H1 (cell line): ENCODE measurements at regions not wholly inside any gene's neighbourhood (a gene's known extent, or its start where the extent isn't known, plus 50 kb on each side); places are given as distances from the start of the nearest gene placed in this dataset.

Source experiments
- MAFK ChIP-seq: IDR thresholded peaks from 2 replicates; pipeline ENCODE4 v1.6.1; 2012; ENCODE audit warnings: low read depth, mild to moderate bottlenecking, improper control_type of control experiment, low read length
- NANOG ChIP-seq: IDR thresholded peaks from 2 replicates; pipeline ENCODE4 v1.6.1; 2011; ENCODE audit warnings: low read length, low read depth, mild to moderate bottlenecking, inconsistent platforms; ENCODE audit not compliant: insufficient read depth, poor library complexity, severe bottlenecking
- PHF8 ChIP-seq: fragments of 200-600 bp; sonication (generic); conservative IDR thresholded peaks from 2 replicates; pipeline ENCODE4 v1.7.1; 2012; ENCODE audit warnings: low read depth, mild to moderate bottlenecking, inconsistent platforms, low read length, moderate library complexity
- SP1 ChIP-seq: IDR thresholded peaks from 2 replicates; pipeline ENCODE4 v1.6.1; 2011; ENCODE audit warnings: low read depth, low read length
- TF ChIP-seq, protein P1 (sequence below): fragments of 300-600 bp; sonication (generic); IDR thresholded peaks from 2 replicates; pipeline ENCODE4 v1.7.1; 2012; ENCODE audit warnings: low read length, moderate library complexity, mild to moderate bottlenecking, inconsistent platforms; ENCODE audit not compliant: insufficient replicate concordance

DNA sequence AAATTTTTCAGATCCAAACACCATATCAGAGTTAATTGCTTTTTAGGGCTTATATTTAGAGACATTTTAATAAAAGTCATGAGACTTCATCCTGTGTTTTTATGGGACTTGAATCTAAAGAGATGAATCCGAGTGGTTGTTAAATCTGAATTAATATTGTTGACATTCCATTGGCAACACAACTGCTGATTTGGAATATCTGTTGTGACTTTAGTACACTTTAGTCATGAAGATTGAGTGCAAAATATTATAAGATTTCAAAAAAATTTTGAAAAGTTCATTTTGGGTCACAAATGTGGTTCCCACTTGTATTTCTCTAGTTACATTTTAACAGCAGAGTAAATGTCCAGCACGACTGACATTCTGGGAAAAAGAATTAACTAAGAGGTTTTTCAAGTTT is 442.7 kb upstream of the HSF2 start (continued):
- TF ChIP-seq, protein P1, sequence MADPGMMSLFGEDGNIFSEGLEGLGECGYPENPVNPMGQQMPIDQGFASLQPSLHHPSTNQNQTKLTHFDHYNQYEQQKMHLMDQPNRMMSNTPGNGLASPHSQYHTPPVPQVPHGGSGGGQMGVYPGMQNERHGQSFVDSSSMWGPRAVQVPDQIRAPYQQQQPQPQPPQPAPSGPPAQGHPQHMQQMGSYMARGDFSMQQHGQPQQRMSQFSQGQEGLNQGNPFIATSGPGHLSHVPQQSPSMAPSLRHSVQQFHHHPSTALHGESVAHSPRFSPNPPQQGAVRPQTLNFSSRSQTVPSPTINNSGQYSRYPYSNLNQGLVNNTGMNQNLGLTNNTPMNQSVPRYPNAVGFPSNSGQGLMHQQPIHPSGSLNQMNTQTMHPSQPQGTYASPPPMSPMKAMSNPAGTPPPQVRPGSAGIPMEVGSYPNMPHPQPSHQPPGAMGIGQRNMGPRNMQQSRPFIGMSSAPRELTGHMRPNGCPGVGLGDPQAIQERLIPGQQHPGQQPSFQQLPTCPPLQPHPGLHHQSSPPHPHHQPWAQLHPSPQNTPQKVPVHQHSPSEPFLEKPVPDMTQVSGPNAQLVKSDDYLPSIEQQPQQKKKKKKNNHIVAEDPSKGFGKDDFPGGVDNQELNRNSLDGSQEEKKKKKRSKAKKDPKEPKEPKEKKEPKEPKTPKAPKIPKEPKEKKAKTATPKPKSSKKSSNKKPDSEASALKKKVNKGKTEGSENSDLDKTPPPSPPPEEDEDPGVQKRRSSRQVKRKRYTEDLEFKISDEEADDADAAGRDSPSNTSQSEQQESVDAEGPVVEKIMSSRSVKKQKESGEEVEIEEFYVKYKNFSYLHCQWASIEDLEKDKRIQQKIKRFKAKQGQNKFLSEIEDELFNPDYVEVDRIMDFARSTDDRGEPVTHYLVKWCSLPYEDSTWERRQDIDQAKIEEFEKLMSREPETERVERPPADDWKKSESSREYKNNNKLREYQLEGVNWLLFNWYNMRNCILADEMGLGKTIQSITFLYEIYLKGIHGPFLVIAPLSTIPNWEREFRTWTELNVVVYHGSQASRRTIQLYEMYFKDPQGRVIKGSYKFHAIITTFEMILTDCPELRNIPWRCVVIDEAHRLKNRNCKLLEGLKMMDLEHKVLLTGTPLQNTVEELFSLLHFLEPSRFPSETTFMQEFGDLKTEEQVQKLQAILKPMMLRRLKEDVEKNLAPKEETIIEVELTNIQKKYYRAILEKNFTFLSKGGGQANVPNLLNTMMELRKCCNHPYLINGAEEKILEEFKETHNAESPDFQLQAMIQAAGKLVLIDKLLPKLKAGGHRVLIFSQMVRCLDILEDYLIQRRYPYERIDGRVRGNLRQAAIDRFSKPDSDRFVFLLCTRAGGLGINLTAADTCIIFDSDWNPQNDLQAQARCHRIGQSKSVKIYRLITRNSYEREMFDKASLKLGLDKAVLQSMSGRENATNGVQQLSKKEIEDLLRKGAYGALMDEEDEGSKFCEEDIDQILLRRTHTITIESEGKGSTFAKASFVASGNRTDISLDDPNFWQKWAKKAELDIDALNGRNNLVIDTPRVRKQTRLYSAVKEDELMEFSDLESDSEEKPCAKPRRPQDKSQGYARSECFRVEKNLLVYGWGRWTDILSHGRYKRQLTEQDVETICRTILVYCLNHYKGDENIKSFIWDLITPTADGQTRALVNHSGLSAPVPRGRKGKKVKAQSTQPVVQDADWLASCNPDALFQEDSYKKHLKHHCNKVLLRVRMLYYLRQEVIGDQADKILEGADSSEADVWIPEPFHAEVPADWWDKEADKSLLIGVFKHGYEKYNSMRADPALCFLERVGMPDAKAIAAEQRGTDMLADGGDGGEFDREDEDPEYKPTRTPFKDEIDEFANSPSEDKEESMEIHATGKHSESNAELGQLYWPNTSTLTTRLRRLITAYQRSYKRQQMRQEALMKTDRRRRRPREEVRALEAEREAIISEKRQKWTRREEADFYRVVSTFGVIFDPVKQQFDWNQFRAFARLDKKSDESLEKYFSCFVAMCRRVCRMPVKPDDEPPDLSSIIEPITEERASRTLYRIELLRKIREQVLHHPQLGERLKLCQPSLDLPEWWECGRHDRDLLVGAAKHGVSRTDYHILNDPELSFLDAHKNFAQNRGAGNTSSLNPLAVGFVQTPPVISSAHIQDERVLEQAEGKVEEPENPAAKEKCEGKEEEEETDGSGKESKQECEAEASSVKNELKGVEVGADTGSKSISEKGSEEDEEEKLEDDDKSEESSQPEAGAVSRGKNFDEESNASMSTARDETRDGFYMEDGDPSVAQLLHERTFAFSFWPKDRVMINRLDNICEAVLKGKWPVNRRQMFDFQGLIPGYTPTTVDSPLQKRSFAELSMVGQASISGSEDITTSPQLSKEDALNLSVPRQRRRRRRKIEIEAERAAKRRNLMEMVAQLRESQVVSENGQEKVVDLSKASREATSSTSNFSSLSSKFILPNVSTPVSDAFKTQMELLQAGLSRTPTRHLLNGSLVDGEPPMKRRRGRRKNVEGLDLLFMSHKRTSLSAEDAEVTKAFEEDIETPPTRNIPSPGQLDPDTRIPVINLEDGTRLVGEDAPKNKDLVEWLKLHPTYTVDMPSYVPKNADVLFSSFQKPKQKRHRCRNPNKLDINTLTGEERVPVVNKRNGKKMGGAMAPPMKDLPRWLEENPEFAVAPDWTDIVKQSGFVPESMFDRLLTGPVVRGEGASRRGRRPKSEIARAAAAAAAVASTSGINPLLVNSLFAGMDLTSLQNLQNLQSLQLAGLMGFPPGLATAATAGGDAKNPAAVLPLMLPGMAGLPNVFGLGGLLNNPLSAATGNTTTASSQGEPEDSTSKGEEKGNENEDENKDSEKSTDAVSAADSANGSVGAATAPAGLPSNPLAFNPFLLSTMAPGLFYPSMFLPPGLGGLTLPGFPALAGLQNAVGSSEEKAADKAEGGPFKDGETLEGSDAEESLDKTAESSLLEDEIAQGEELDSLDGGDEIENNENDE: no peak
- TF ChIP-seq MAFK: no peak
- TF ChIP-seq PHF8: no peak
- no peak for TF ChIP-seq NANOG
- no peak for TF ChIP-seq SP1
- TF ChIP-seq, all 59 proteins: peak for 0
